ENCODE measurements at regions not wholly inside any gene's neighbourhood (a gene's known extent, or its start where the extent isn't known, plus 50 kb on each side); places are given as distances from the start of the nearest gene placed in this dataset.
"Not testable (repeated sequence)": the region's sequence is repeated elsewhere in the genome, so short reads cannot be mapped to it uniquely, and the experiment has no call there.

GRCh38 chr4:20159516-20159915, 92.2 kb upstream of the SLIT2 start:
- WGBS, 2 donors = 87 to 93% methylated on average over 2 of the region's 2 CpGs
- no peak overlapping the region for H3K4me3 ChIP-seq
- intact Hi-C loops (cut with DNase I) = no loop called here

GRCh38 chr4:20158195-20158594, 93.5 kb upstream of the SLIT2 start:
- 85 to 89% methylated on average over 2 of the region's 2 CpGs for WGBS, 2 donors

More at GRCh38 chr4:20159516-20159915, 92.2 kb upstream of the SLIT2 start:
- H3K36me3 ChIP-seq = no peaks in the 10 kb centered on the region
- peaks cover 0 to 2% (median 0%) of the 10 kb centered on the region in 4 donors for H3K9me3 ChIP-seq
- no peaks in the 10 kb centered on the region for H3K27me3 ChIP-seq
- no peak for DNase-seq
- H3K4me1 ChIP-seq = no peaks in the 10 kb centered on the region
- H3K27ac ChIP-seq = no peak overlapping the region
- TF ChIP-seq EP300 (IDR thresholded peaks at IDR 0.05) = no peak
- TF ChIP-seq CTCF (IDR thresholded peaks at IDR 0.05) = no peak
- TF ChIP-seq POLR2AphosphoS5 (IDR thresholded peaks at IDR 0.05) = no peak
- no peak for TF ChIP-seq POLR2A (IDR thresholded peaks at IDR 0.05)

GRCh38 chr4:20151436-20151835, 100.3 kb upstream of the SLIT2 start:
- Histone ChIP-seq H3K4me1 (no peaks in the 10 kb centered on the region), H3K4me3 (no peak overlapping the region), H3K9me3 (no peaks in the 10 kb centered on the region), H3K27me3 (no peaks in the 10 kb centered on the region), H3K27ac (no peak overlapping the region), H3K36me3 (no peaks in the 10 kb centered on the region)
- TF ChIP-seq CTCF (IDR thresholded peaks at IDR 0.05) = no peak
- no peak for TF ChIP-seq EP300 (IDR thresholded peaks at IDR 0.05)
- TF ChIP-seq POLR2A (IDR thresholded peaks at IDR 0.05) = no peak
- no peak for TF ChIP-seq POLR2AphosphoS5 (IDR thresholded peaks at IDR 0.05)
- intact Hi-C loops (cut with DNase I) = no loop called here
- 60 to 62% methylated on average over 2 of the region's 2 CpGs for WGBS, 2 donors
- DNase-seq = no peak

More at GRCh38 chr4:20158195-20158594, 93.5 kb upstream of the SLIT2 start:
- intact Hi-C loops (cut with DNase I) = no loop called here
- no peaks in the 10 kb centered on the region for H3K36me3 ChIP-seq
- TF ChIP-seq EP300 (IDR thresholded peaks at IDR 0.05) (no peak), CTCF (IDR thresholded peaks at IDR 0.05) (no peak), POLR2AphosphoS5 (IDR thresholded peaks at IDR 0.05) (no peak), POLR2A (IDR thresholded peaks at IDR 0.05) (no peak)
- peaks cover 0 to 2% (median 0%) of the 10 kb centered on the region in 4 donors for H3K9me3 ChIP-seq
- H3K27ac ChIP-seq = no peak overlapping the region
- H3K4me1 ChIP-seq = no peaks in the 10 kb centered on the region
- no peak for DNase-seq
- H3K27me3 ChIP-seq = no peaks in the 10 kb centered on the region
- no peak overlapping the region for H3K4me3 ChIP-seq

- DNase-seq; H3K4me3 ChIP-seq; H3K36me3 ChIP-seq; H3K4me1 ChIP-seq; H3K27me3 ChIP-seq; intact Hi-C loops (cut with DNase I); H3K9me3 ChIP-seq; H3K27ac ChIP-seq: not testable (repeated sequence)
- 80 to 89% methylated on average over 3 of the region's 3 CpGs for WGBS, 2 donors
Observed at GRCh38 chr4:20149143-20149542, 102.6 kb upstream of the SLIT2 start.

GRCh38 chr4:20137176-20137575, 114.5 kb upstream of the SLIT2 start:
- 82 to 83% methylated on average over 2 of the region's 2 CpGs for WGBS, 2 donors
- no peak overlapping the region for H3K27ac ChIP-seq
- no peak for DNase-seq
- H3K4me1 ChIP-seq = no peaks in the 10 kb centered on the region
- no peak overlapping the region for H3K4me3 ChIP-seq
- no peaks in the 10 kb centered on the region for H3K36me3 ChIP-seq
- TF ChIP-seq CTCF (IDR thresholded peaks at IDR 0.05) (no peak), POLR2AphosphoS5 (IDR thresholded peaks at IDR 0.05) (no peak), EP300 (IDR thresholded peaks at IDR 0.05) (no peak), POLR2A (IDR thresholded peaks at IDR 0.05) (no peak)
- H3K9me3 ChIP-seq = peaks cover 0 to 4% (median 0%) of the 10 kb centered on the region in 4 donors
- intact Hi-C loops (cut with DNase I) = no loop called here
- H3K27me3 ChIP-seq = no peaks in the 10 kb centered on the region

Data from sigmoid colon (tissue), 6 donors.